Stimulated activated naive B cell treated with anti-CD40 and anti-IgM and Interleukin-4, amounts not matched to agents 10 μg/mL and 1 μg/mL and 100 μg/mL, for 72 hours (primary cell): ENCODE measurements at regions not wholly inside any gene's neighbourhood (a gene's known extent, or its start where the extent isn't known, plus 50 kb on each side); places are given as distances from the start of the nearest gene placed in this dataset.

Experiments
- ATAC-seq, 2 donors: fragments of 150-1000 bp; cut with Tn5 transposase; replicated peaks; 2 replicates each; pipeline ENCODE4 v1.10.0; 2021; ENCODE audit warnings: moderate library complexity in 1 of 2
- DNase-seq: peaks from one replicate; pipeline ENCODE4 v3.0.0; 2021
- H3K27ac Mint-ChIP-seq: one replicate; pipeline ENCODE4 v1.8.0; 2022; ENCODE audit warnings: mild to moderate bottlenecking, mixed read lengths
- H3K27me3 Mint-ChIP-seq, 2 donors: one replicate each; pipeline ENCODE4 v1.8.0; 2022; ENCODE audit warnings: mixed read lengths in 2 of 2
- H3K36me3 Mint-ChIP-seq, 2 donors: one replicate each; pipeline ENCODE4 v1.8.0; 2022; ENCODE audit warnings: mixed read lengths in 2 of 2, mild to moderate bottlenecking in 1 of 2
- H3K4me1 Mint-ChIP-seq, 2 donors: one replicate each; pipeline ENCODE4 v1.8.0; 2022; ENCODE audit warnings: mixed read lengths in 2 of 2, mild to moderate bottlenecking in 1 of 2
- H3K4me3 Mint-ChIP-seq, 2 donors: one replicate each; pipeline ENCODE4 v1.8.0; 2022; ENCODE audit warnings: mild to moderate bottlenecking in 2 of 2, mixed read lengths in 2 of 2, moderate library complexity in 1 of 2
- H3K9me3 Mint-ChIP-seq, 2 donors: one replicate each; pipeline ENCODE4 v1.8.0; 2022; ENCODE audit warnings: mixed read lengths in 2 of 2, mild to moderate bottlenecking in 1 of 2

- no peak overlapping the region for H3K4me3 Mint-ChIP-seq
- DNase-seq = no peak
- no peaks in the 10 kb centered on the region for H3K9me3 Mint-ChIP-seq
Observed at GRCh38 chr4:66687459-66687858, 857.8 kb downstream of the CENPC start.

GRCh38 chr4:66681962-66682361 lies 863.3 kb downstream of the CENPC start:
- no peaks in the 10 kb centered on the region for H3K4me1 Mint-ChIP-seq
- H3K27ac Mint-ChIP-seq = no peak overlapping the region
- no peak for DNase-seq

More at GRCh38 chr4:66687459-66687858, 857.8 kb downstream of the CENPC start:
- no peak overlapping the region for H3K27ac Mint-ChIP-seq
- no peaks in the 10 kb centered on the region for H3K36me3 Mint-ChIP-seq
- no peaks in the 10 kb centered on the region for H3K27me3 Mint-ChIP-seq
- no peak for ATAC-seq
- no peaks in the 10 kb centered on the region for H3K4me1 Mint-ChIP-seq

GRCh38 chr4:66667249-66667648 lies 878.1 kb downstream of the CENPC start:
- DNase-seq (no peak), ATAC-seq (no peak)
- H3K27ac Mint-ChIP-seq = no peak overlapping the region
- H3K36me3 Mint-ChIP-seq = no peaks in the 10 kb centered on the region
- H3K27me3 Mint-ChIP-seq = no peaks in the 10 kb centered on the region
- H3K4me1 Mint-ChIP-seq = no peaks in the 10 kb centered on the region
- no peak overlapping the region for H3K4me3 Mint-ChIP-seq
- H3K9me3 Mint-ChIP-seq = no peaks in the 10 kb centered on the region

More at GRCh38 chr4:66681962-66682361, 863.3 kb downstream of the CENPC start:
- H3K9me3 Mint-ChIP-seq = peaks cover 3 to 4% of the 10 kb centered on the region in 2 donors
- H3K4me3 Mint-ChIP-seq = no peak overlapping the region
- H3K27me3 Mint-ChIP-seq = no peaks in the 10 kb centered on the region
- H3K36me3 Mint-ChIP-seq = no peaks in the 10 kb centered on the region
- no peak for ATAC-seq

GRCh38 chr4:66662620-66663019 lies 882.7 kb downstream of the CENPC start:
- no peak for DNase-seq
- Mint-ChIP-seq H3K9me3 (no peaks in the 10 kb centered on the region), H3K4me1 (no peaks in the 10 kb centered on the region), H3K27me3 (no peaks in the 10 kb centered on the region), H3K36me3 (no peaks in the 10 kb centered on the region), H3K27ac (no peak overlapping the region), H3K4me3 (no peak overlapping the region)
- ATAC-seq = no peak

- H3K9me3 Mint-ChIP-seq = no peaks in the 10 kb centered on the region
- H3K36me3 Mint-ChIP-seq = no peaks in the 10 kb centered on the region
- no peak for DNase-seq
- H3K27ac Mint-ChIP-seq = no peak overlapping the region
- no peak for ATAC-seq
- H3K4me1 Mint-ChIP-seq = no peaks in the 10 kb centered on the region
- no peaks in the 10 kb centered on the region for H3K27me3 Mint-ChIP-seq
- no peak overlapping the region for H3K4me3 Mint-ChIP-seq
Observed at GRCh38 chr4:66658809-66659208, 886.5 kb downstream of the CENPC start.

GRCh38 chr4:66655505-66655904 lies 889.8 kb downstream of the CENPC start:
- Mint-ChIP-seq H3K4me1 (no peaks in the 10 kb centered on the region), H3K9me3 (peaks cover 0 to 1% of the 10 kb centered on the region in 2 donors), H3K4me3 (no peak overlapping the region), H3K27me3 (no peaks in the 10 kb centered on the region), H3K27ac (no peak overlapping the region), H3K36me3 (no peaks in the 10 kb centered on the region)
- no peak for ATAC-seq
- no peak for DNase-seq

- no peak overlapping the region for H3K27ac Mint-ChIP-seq
- H3K36me3 Mint-ChIP-seq = no peaks in the 10 kb centered on the region
- DNase-seq (no peak), ATAC-seq (no peak)
- peaks cover 0 to 1% of the 10 kb centered on the region in 2 donors for H3K9me3 Mint-ChIP-seq
- no peaks in the 10 kb centered on the region for H3K4me1 Mint-ChIP-seq
- H3K4me3 Mint-ChIP-seq = no peak overlapping the region
- H3K27me3 Mint-ChIP-seq = no peaks in the 10 kb centered on the region
Observed at GRCh38 chr4:66653937-66654336, 891.4 kb downstream of the CENPC start.

- Mint-ChIP-seq H3K9me3 (peaks cover 0 to 1% of the 10 kb centered on the region in 2 donors), H3K4me3 (no peak overlapping the region), H3K27ac (no peak overlapping the region), H3K4me1 (no peaks in the 10 kb centered on the region), H3K27me3 (no peaks in the 10 kb centered on the region), H3K36me3 (no peaks in the 10 kb centered on the region)
- DNase-seq = no peak
- ATAC-seq = no peak
Observed at GRCh38 chr4:66649236-66649635, 896.1 kb downstream of the CENPC start.

- Mint-ChIP-seq H3K9me3 (no peaks in the 10 kb centered on the region), H3K27me3 (no peaks in the 10 kb centered on the region), H3K4me3 (no peak overlapping the region), H3K36me3 (no peaks in the 10 kb centered on the region), H3K4me1 (no peaks in the 10 kb centered on the region), H3K27ac (no peak overlapping the region)
- ATAC-seq = no peak
- DNase-seq = no peak
Observed at GRCh38 chr4:66647926-66648325, 897.4 kb downstream of the CENPC start.

- Mint-ChIP-seq H3K4me1 (no peaks in the 10 kb centered on the region), H3K9me3 (no peaks in the 10 kb centered on the region), H3K27ac (no peak overlapping the region), H3K27me3 (no peaks in the 10 kb centered on the region), H3K36me3 (no peaks in the 10 kb centered on the region), H3K4me3 (no peak overlapping the region)
- ATAC-seq = no peak
- no peak for DNase-seq
Observed at GRCh38 chr4:66647476-66647875, 897.8 kb downstream of the CENPC start.

- no peak overlapping the region for H3K27ac Mint-ChIP-seq
- H3K4me3 Mint-ChIP-seq = no peak overlapping the region
- ATAC-seq = no peak
- no peaks in the 10 kb centered on the region for H3K27me3 Mint-ChIP-seq
- no peaks in the 10 kb centered on the region for H3K9me3 Mint-ChIP-seq
- no peaks in the 10 kb centered on the region for H3K4me1 Mint-ChIP-seq
- DNase-seq = no peak
- H3K36me3 Mint-ChIP-seq = no peaks in the 10 kb centered on the region
Observed at GRCh38 chr4:66640233-66640990, 904.9 kb downstream of the CENPC start.

GRCh38 chr4:66639361-66639760 lies 905.9 kb downstream of the CENPC start:
- Mint-ChIP-seq H3K27me3 (no peaks in the 10 kb centered on the region), H3K4me3 (no peak overlapping the region), H3K4me1 (no peaks in the 10 kb centered on the region), H3K27ac (no peak overlapping the region), H3K36me3 (no peaks in the 10 kb centered on the region), H3K9me3 (no peaks in the 10 kb centered on the region)
- DNase-seq (no peak), ATAC-seq (no peak)

- no peak overlapping the region for H3K27ac Mint-ChIP-seq
- H3K4me3 Mint-ChIP-seq = no peak overlapping the region
- ATAC-seq = no peak
- no peaks in the 10 kb centered on the region for H3K9me3 Mint-ChIP-seq
- no peaks in the 10 kb centered on the region for H3K27me3 Mint-ChIP-seq
- no peak for DNase-seq
- H3K36me3 Mint-ChIP-seq = no peaks in the 10 kb centered on the region
- no peaks in the 10 kb centered on the region for H3K4me1 Mint-ChIP-seq
Observed at GRCh38 chr4:66636349-66636748, 909.0 kb downstream of the CENPC start.

- ATAC-seq = no peak
- H3K4me3 Mint-ChIP-seq = no peak overlapping the region
- H3K9me3 Mint-ChIP-seq = no peaks in the 10 kb centered on the region
- H3K27ac Mint-ChIP-seq = no peak overlapping the region
- no peaks in the 10 kb centered on the region for H3K4me1 Mint-ChIP-seq
- no peaks in the 10 kb centered on the region for H3K27me3 Mint-ChIP-seq
- H3K36me3 Mint-ChIP-seq = no peaks in the 10 kb centered on the region
- DNase-seq = no peak
Observed at GRCh38 chr4:66633477-66633876, 911.8 kb downstream of the CENPC start.

- Mint-ChIP-seq H3K27ac (no peak overlapping the region), H3K27me3 (no peaks in the 10 kb centered on the region), H3K4me3 (no peak overlapping the region), H3K4me1 (no peaks in the 10 kb centered on the region), H3K9me3 (peaks cover 0 to 3% of the 10 kb centered on the region in 2 donors), H3K36me3 (no peaks in the 10 kb centered on the region)
- no peak for DNase-seq
- ATAC-seq = no peak
Observed at GRCh38 chr4:66629927-66630326, 915.4 kb downstream of the CENPC start.
